Adrenal gland (tissue), 5 donors: ENCODE measurements at regions not wholly inside any gene's neighbourhood (a gene's known extent, or its start where the extent isn't known, plus 50 kb on each side); places are given as distances from the start of the nearest gene placed in this dataset.

ENCODE experiments used
- CTCF ChIP-seq, 6 experiments: fragments of 450-650 bp in 4 of 6; fragments of 200-600 bp in 2 of 6; sonication (generic) in 1 of 6; IDR thresholded peaks; 1 replicate in 5 of 6; 2 replicates in 1 of 6; pipeline versions ENCODE4 v1.5.1 to v1.8.0; 2016 to 2021; ENCODE audit warnings: antibody characterized with exemption in 6 of 6, mild to moderate bottlenecking in 2 of 6, moderate library complexity in 1 of 6
- POLR2A ChIP-seq, 2 donors: fragments of 450-650 bp; IDR thresholded peaks; one replicate each; pipeline ENCODE4 v1.6.1; 2017; ENCODE audit warnings: antibody characterized with exemption in 2 of 2, mild to moderate bottlenecking in 2 of 2, moderate library complexity in 1 of 2
- donor health status: DM: no; HTN: no; CAD: no.

GRCh38 chr13:107644136-107644535, 571.2 kb downstream of the LIG4 start:
- no peak for TF ChIP-seq POLR2A (IDR thresholded peaks at IDR 0.05)
- no peak for TF ChIP-seq CTCF (IDR thresholded peaks at IDR 0.05)
